ENCODE measurements at regions not wholly inside any gene's neighbourhood (a gene's known extent, or its start where the extent isn't known, plus 50 kb on each side); places are given as distances from the start of the nearest gene placed in this dataset.

DNA sequence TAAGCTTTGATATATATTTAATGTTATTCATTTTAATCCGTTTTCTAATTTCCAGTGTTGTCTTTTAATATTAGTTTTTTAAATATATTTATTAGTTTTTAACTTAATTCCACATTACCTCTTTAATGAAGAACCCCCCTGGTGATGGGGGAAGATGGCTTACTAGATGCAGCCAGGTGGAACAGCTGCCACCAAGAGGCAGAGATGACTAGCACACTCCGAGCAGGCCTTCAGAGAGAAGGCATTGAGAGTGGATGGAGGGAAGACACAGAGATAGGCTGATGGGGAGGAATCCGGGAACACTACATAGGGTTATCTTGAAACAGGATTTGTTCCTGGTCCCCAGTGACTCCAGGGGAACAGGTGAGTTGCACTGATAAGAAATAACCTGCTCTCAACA lies 771.6 kb downstream of the LRFN5 start:
- intact Hi-C loops (cut with micrococcal nuclease; ENCODE audit: unreplicated experiment) (no loop called here), in situ Hi-C loops (cut with HindIII; ENCODE audit: extremely low pct_ligation_motif_present, low pct_unique_long_range_greater_than_20kb) (no loop called here)
- H3K9me3 ChIP-seq (ENCODE audit: low read length) = peaks cover 85% of the 10 kb centered on the region
- BruUV-seq (replicated peaks) = no TSS peak
- no peak overlapping the region for H3K27ac ChIP-seq (ENCODE audit: extremely low read length, insufficient read depth, low read length)
- FAIRE-seq = no peak
- no peak overlapping the region for H3K4me3 ChIP-seq (replicated peaks in 1 of 3; ENCODE audit: insufficient read depth in 1 of 3, low read depth in 2 of 3, low read length in 3 of 3)
- no peak for TF ChIP-seq ZNF543 (CRISPR knock-in tag; IDR thresholded peaks at IDR 0.05)
- no peak overlapping the region for H3K9ac ChIP-seq (ENCODE audit: insufficient read depth, low read depth, low read length)
- H2AFZ ChIP-seq (ENCODE audit: low read length) = no peak overlapping the region
- DNase-seq (ENCODE audit: low spot score) = no peak
- H3K79me2 ChIP-seq (ENCODE audit: insufficient read depth, low read length) = no peaks in the 10 kb centered on the region
- ATAC-seq = no peak; the same call in 2 of the 3 replicates
- 2% methylated on average over 3 of the region's 3 CpGs for WGBS (ENCODE audit: low lambda C conversion rate)
- H3K36me3 ChIP-seq (replicated peaks in 1 of 2; ENCODE audit: control insufficient read depth in 1 of 2, insufficient read depth in 2 of 2, low read length in 2 of 2) = no peaks in the 10 kb centered on the region
- CTCF ChIA-PET (ENCODE audit: low intra/inter-chr PET ratio, low total read pairs) = no interaction called here
- no peaks in the 10 kb centered on the region for H3K4me1 ChIP-seq (ENCODE audit: insufficient read depth, low read length)
- no peaks in the 10 kb centered on the region for H3K27me3 ChIP-seq (ENCODE audit: control insufficient read depth in 1 of 2, insufficient read depth in 2 of 2, low read length in 2 of 2)
- H3K4me2 ChIP-seq (ENCODE audit: low read depth, low read length) = no peak overlapping the region
- H4K20me1 ChIP-seq (ENCODE audit: insufficient read depth, low read length) = no peaks in the 10 kb centered on the region
- POLR2A ChIA-PET = no interaction called here

GRCh38 chr14:42374332-42374731 lies 767.7 kb downstream of the LRFN5 start:
- Histone ChIP-seq H3K4me2 (ENCODE audit: low read depth, low read length) (no peak overlapping the region), H3K4me3 (replicated peaks in 1 of 3; ENCODE audit: insufficient read depth in 1 of 3, low read depth in 2 of 3, low read length in 3 of 3) (no peak overlapping the region), H3K9ac (ENCODE audit: insufficient read depth, low read depth, low read length) (no peak overlapping the region), H4K20me1 (ENCODE audit: insufficient read depth, low read length) (no peaks in the 10 kb centered on the region), H3K36me3 (replicated peaks in 1 of 2; ENCODE audit: control insufficient read depth in 1 of 2, insufficient read depth in 2 of 2, low read length in 2 of 2) (no peaks in the 10 kb centered on the region), H3K27me3 (ENCODE audit: control insufficient read depth in 1 of 2, insufficient read depth in 2 of 2, low read length in 2 of 2) (no peaks in the 10 kb centered on the region), H3K4me1 (ENCODE audit: insufficient read depth, low read length) (no peaks in the 10 kb centered on the region), H2AFZ (ENCODE audit: low read length) (no peak overlapping the region), H3K27ac (ENCODE audit: extremely low read length, insufficient read depth, low read length) (no peak overlapping the region), H3K9me3 (ENCODE audit: low read length) (peaks cover 90% of the 10 kb centered on the region), H3K79me2 (ENCODE audit: insufficient read depth, low read length) (no peaks in the 10 kb centered on the region)
- no TSS peak for BruUV-seq (replicated peaks)
- intact Hi-C loops (cut with micrococcal nuclease; ENCODE audit: unreplicated experiment) (no loop called here), in situ Hi-C loops (cut with HindIII; ENCODE audit: extremely low pct_ligation_motif_present, low pct_unique_long_range_greater_than_20kb) (no loop called here)
- ChIA-PET POLR2A (no interaction called here), CTCF (ENCODE audit: low intra/inter-chr PET ratio, low total read pairs) (no interaction called here)
- TF ChIP-seq BRF2 (CRISPR knock-in tag; IDR thresholded peaks at IDR 0.05) = no peak
- TF ChIP-seq, protein P1, sequence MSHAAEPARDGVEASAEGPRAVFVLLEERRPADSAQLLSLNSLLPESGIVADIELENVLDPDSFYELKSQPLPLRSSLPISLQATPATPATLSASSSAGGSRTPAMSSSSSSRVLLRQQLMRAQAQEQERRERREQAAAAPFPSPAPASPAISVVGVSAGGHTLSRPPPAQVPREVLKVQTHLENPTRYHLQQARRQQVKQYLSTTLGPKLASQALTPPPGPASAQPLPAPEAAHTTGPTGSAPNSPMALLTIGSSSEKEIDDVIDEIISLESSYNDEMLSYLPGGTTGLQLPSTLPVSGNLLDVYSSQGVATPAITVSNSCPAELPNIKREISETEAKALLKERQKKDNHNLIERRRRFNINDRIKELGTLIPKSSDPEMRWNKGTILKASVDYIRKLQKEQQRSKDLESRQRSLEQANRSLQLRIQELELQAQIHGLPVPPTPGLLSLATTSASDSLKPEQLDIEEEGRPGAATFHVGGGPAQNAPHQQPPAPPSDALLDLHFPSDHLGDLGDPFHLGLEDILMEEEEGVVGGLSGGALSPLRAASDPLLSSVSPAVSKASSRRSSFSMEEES (CRISPR knock-in tag; IDR thresholded peaks at IDR 0.05) = no peak
- no peak for TF ChIP-seq FOXO1 (CRISPR knock-in tag; IDR thresholded peaks at IDR 0.05)
- no peak for TF ChIP-seq ZNF282 (IDR thresholded peaks at IDR 0.05; ENCODE audit: partially characterized antibody)
- no peak for TF ChIP-seq ZNF460 (CRISPR knock-in tag; IDR thresholded peaks at IDR 0.05; ENCODE audit: borderline replicate concordance)
- TF ChIP-seq, protein P2, sequence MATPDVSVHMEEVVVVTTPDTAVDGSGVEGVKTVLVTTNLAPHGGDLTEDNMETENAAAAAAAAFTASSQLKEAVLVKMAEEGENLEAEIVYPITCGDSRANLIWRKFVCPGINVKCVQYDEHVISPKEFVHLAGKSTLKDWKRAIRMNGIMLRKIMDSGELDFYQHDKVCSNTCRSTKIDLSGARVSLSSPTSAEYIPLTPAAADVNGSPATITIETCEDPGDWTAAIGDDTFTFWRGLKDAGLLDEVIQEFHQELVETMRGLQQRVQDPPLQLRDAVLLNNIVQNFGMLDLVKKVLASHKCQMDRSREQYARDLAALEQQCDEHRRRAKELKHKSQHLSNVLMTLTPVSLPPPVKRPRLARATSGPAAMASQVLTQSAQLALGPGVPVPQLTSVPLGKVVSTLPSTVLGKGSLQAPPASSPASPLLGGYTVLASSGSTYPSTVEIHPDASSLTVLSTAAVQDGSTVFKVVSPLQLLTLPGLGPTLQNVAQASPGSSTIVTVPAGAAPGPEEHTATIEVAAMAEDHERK (CRISPR knock-in tag; IDR thresholded peaks at IDR 0.05; ENCODE audit: low read depth) = no peak
- no peak for TF ChIP-seq REL (CRISPR knock-in tag; conservative IDR thresholded peaks at IDR 0.05)
- FAIRE-seq = no peak
- no peak for ATAC-seq
- DNase-seq (ENCODE audit: low spot score) = no peak
